ENCODE measurements at regions not wholly inside any gene's neighbourhood (a gene's known extent, or its start where the extent isn't known, plus 50 kb on each side); places are given as distances from the start of the nearest gene placed in this dataset.

DNA sequence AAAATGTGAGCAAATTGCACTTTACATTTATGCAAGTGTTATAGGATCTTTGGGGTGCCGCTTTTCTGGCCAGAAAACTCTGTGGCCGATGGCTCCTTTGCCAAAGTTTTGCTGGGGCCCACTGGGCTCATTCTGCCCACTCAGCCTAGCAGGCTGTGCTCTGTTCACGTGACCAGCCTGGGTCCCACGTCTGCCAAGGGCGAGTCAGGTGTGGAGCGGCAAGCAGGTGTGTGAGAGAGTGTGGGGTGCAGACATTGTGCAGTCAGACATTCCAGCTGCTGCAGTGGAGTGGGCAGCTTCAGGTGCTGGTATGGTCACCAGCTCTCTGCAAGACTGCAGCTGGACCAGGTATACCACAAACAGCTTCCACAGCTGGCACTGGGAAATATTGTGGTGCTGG is 2305.7 kb downstream of the PCDH9 start:
- no peaks in the 10 kb centered on the region for H3K27me3 ChIP-seq (ENCODE audit: low read length)
- no peak overlapping the region for H2AFZ ChIP-seq (ENCODE audit: low read depth, low read length, severe bottlenecking)
- no peaks in the 10 kb centered on the region for H3K9me2 ChIP-seq (replicated peaks; ENCODE audit: insufficient read depth, low read length)
- no peak overlapping the region for H3K27ac ChIP-seq (ENCODE audit: low read depth, low read length)
- no peaks in the 10 kb centered on the region for H3K79me2 ChIP-seq (ENCODE audit: insufficient read depth, low read length)
- no peak overlapping the region for H3K9ac ChIP-seq (ENCODE audit: low read length)
- no peaks in the 10 kb centered on the region for H3F3A ChIP-seq (ENCODE audit: insufficient read depth)
- no peak overlapping the region for H3K4me3 ChIP-seq (ENCODE audit: insufficient read depth, low read length, poor library complexity, severe bottlenecking)
- H3K4me2 ChIP-seq (ENCODE audit: low read depth, low read length, poor library complexity, severe bottlenecking) = no peak overlapping the region
- no peaks in the 10 kb centered on the region for H3K9me3 ChIP-seq (ENCODE audit: insufficient read depth, low read length)
- no peaks in the 10 kb centered on the region for H3K36me3 ChIP-seq (ENCODE audit: low read length)
- H4K20me1 ChIP-seq (ENCODE audit: low read depth, low read length) = no peaks in the 10 kb centered on the region
- TF ChIP-seq CTCF (IDR thresholded peaks at IDR 0.05; ENCODE audit: insufficient read depth, low read length, poor library complexity, severe bottlenecking) = no peak
- TF ChIP-seq EZH2phosphoT487 (conservative IDR thresholded peaks at IDR 0.05; ENCODE audit: low read length) = no peak

GRCh38 chr13:64917566-64917965 is 2312.6 kb downstream of the PCDH9 start:
- TF ChIP-seq EZH2phosphoT487 (conservative IDR thresholded peaks at IDR 0.05; ENCODE audit: low read length) (no peak), CTCF (IDR thresholded peaks at IDR 0.05; ENCODE audit: insufficient read depth, low read length, poor library complexity, severe bottlenecking) (no peak)
- Histone ChIP-seq H3K27me3 (ENCODE audit: low read length) (no peaks in the 10 kb centered on the region), H3K27ac (ENCODE audit: low read depth, low read length) (no peak overlapping the region), H3K4me2 (ENCODE audit: low read depth, low read length, poor library complexity, severe bottlenecking) (no peak overlapping the region), H3K9ac (ENCODE audit: low read length) (no peak overlapping the region), H3K79me2 (ENCODE audit: insufficient read depth, low read length) (no peaks in the 10 kb centered on the region), H3K9me3 (ENCODE audit: insufficient read depth, low read length) (peaks cover 7% of the 10 kb centered on the region; the same call in 1 of the 2 replicates), H3K36me3 (ENCODE audit: low read length) (no peaks in the 10 kb centered on the region), H2AFZ (ENCODE audit: low read depth, low read length, severe bottlenecking) (no peak overlapping the region), H3K4me3 (ENCODE audit: insufficient read depth, low read length, poor library complexity, severe bottlenecking) (no peak overlapping the region), H3F3A (ENCODE audit: insufficient read depth) (no peaks in the 10 kb centered on the region), H4K20me1 (ENCODE audit: low read depth, low read length) (no peaks in the 10 kb centered on the region), H3K9me2 (replicated peaks; ENCODE audit: insufficient read depth, low read length) (no peaks in the 10 kb centered on the region)

GRCh38 chr13:64912141-64912540 is 2318.0 kb downstream of the PCDH9 start:
- Histone ChIP-seq H2AFZ (ENCODE audit: low read depth, low read length, severe bottlenecking) (no peak overlapping the region), H3K27ac (ENCODE audit: low read depth, low read length) (no peak overlapping the region), H3K4me2 (ENCODE audit: low read depth, low read length, poor library complexity, severe bottlenecking) (no peak overlapping the region)

More at GRCh38 chr13:64912141-64912540, 2318.0 kb downstream of the PCDH9 start:
- no peaks in the 10 kb centered on the region for H3K27me3 ChIP-seq (ENCODE audit: low read length)
- H3K9ac ChIP-seq (ENCODE audit: low read length) = no peak overlapping the region
- no peaks in the 10 kb centered on the region for H3K79me2 ChIP-seq (ENCODE audit: insufficient read depth, low read length)
- no peaks in the 10 kb centered on the region for H3K9me2 ChIP-seq (replicated peaks; ENCODE audit: insufficient read depth, low read length)
- no peaks in the 10 kb centered on the region for H4K20me1 ChIP-seq (ENCODE audit: low read depth, low read length)
- no peak overlapping the region for H3K4me3 ChIP-seq (ENCODE audit: insufficient read depth, low read length, poor library complexity, severe bottlenecking)
- H3K36me3 ChIP-seq (ENCODE audit: low read length) = no peaks in the 10 kb centered on the region
- TF ChIP-seq EZH2phosphoT487 (conservative IDR thresholded peaks at IDR 0.05; ENCODE audit: low read length) = no peak
- no peak for TF ChIP-seq CTCF (IDR thresholded peaks at IDR 0.05; ENCODE audit: insufficient read depth, low read length, poor library complexity, severe bottlenecking)
- no peaks in the 10 kb centered on the region; the same call in 1 of the 2 replicates for H3F3A ChIP-seq (ENCODE audit: insufficient read depth)
- H3K9me3 ChIP-seq (ENCODE audit: insufficient read depth, low read length) = peaks cover 7% of the 10 kb centered on the region; the same call in 1 of the 2 replicates

Data from SU-DHL-6 (cell line).